22Rv1 (cell line): ENCODE measurements at regions not wholly inside any gene's neighbourhood (a gene's known extent, or its start where the extent isn't known, plus 50 kb on each side); places are given as distances from the start of the nearest gene placed in this dataset.

Experiments used
- CTCF ChIP-seq: fragments of 450-650 bp; IDR thresholded peaks from 2 replicates; pipeline ENCODE4 v1.5.1; 2017; ENCODE audit warnings: mild to moderate bottlenecking
- ZFX ChIP-seq: fragments of 450-650 bp; IDR thresholded peaks from 2 replicates; pipeline ENCODE4 v1.6.1; 2017; ENCODE audit warnings: antibody characterized with exemption, borderline replicate concordance

GRCh38 chr2:226398580-226398979 is 401.0 kb downstream of the IRS1 start:
- TF ChIP-seq CTCF (no peak), ZFX (no peak)
